Neuronal stem cell (in vitro differentiated cells): ENCODE measurements at regions not wholly inside any gene's neighbourhood (a gene's known extent, or its start where the extent isn't known, plus 50 kb on each side); places are given as distances from the start of the nearest gene placed in this dataset.

Experiments used
- DNase-seq: peaks from one replicate; pipeline ENCODE4 v3.0.0-alpha.2; 2013; ENCODE audit warnings: low spot score
- H2AFZ ChIP-seq: one replicate; pipeline ENCODE4 v1.6.1; 2013; ENCODE audit warnings: mild to moderate bottlenecking, low read length, inconsistent platforms
- H2AK5ac ChIP-seq: 2 replicates; pipeline ENCODE4 v1.6.1; 2013; ENCODE audit warnings: low read depth, mild to moderate bottlenecking, inconsistent platforms, low read length, moderate library complexity, mixed read lengths
- H2BK120ac ChIP-seq: 2 replicates; pipeline ENCODE4 v1.6.1; 2013; ENCODE audit warnings: low read depth, mild to moderate bottlenecking, inconsistent platforms, low read length, moderate library complexity, mixed read lengths
- H2BK12ac ChIP-seq: one replicate; pipeline ENCODE4 v1.6.1; 2013; ENCODE audit warnings: low read length, inconsistent platforms
- H2BK15ac ChIP-seq: 2 replicates; pipeline ENCODE4 v1.6.1; 2013; ENCODE audit warnings: mild to moderate bottlenecking, low read length, inconsistent platforms, mixed read lengths
- H2BK5ac ChIP-seq: one replicate; pipeline ENCODE4 v1.6.1; 2013; ENCODE audit warnings: inconsistent platforms, mild to moderate bottlenecking, low read length, moderate library complexity
- H3K14ac ChIP-seq: one replicate; pipeline ENCODE4 v1.6.1; 2013; ENCODE audit warnings: low read length, inconsistent platforms
- H3K18ac ChIP-seq: 2 replicates; pipeline ENCODE4 v1.6.1; 2013; ENCODE audit warnings: low read length, inconsistent platforms
- H3K23ac ChIP-seq: 2 replicates; pipeline ENCODE4 v1.6.1; 2013; ENCODE audit warnings: low read depth, mild to moderate bottlenecking, mixed read lengths, low read length, inconsistent platforms; ENCODE audit not compliant: poor library complexity
- H3K27ac ChIP-seq: replicated peaks from 3 replicates; pipeline ENCODE4 v1.5.1; 2013; ENCODE audit warnings: low read length, inconsistent platforms
- H3K27me3 ChIP-seq, 3 experiments: 2 replicates each; pipeline ENCODE4 v1.6.1; 2013; ENCODE audit warnings: low read length in 3 of 3, mild to moderate bottlenecking in 2 of 3, inconsistent platforms in 1 of 3, low read depth in 1 of 3, mixed read lengths in 1 of 3, moderate library complexity in 1 of 3; ENCODE audit not compliant: control insufficient read depth in 3 of 3, insufficient read depth in 3 of 3
- H3K36me3 ChIP-seq, 2 donors: replicated peaks in 1 of 2; 2 replicates each; pipeline ENCODE4 v1.6.1; 2013; ENCODE audit warnings: low read length in 2 of 2; ENCODE audit not compliant: control insufficient read depth in 2 of 2, insufficient read depth in 2 of 2
- H3K4ac ChIP-seq: 2 replicates; pipeline ENCODE4 v1.6.1; 2013; ENCODE audit warnings: inconsistent platforms, mild to moderate bottlenecking, low read length, moderate library complexity
- H3K4me1 ChIP-seq, 2 donors: 1 replicate in 1 of 2; 2 replicates in 1 of 2; pipeline ENCODE4 v1.6.1; 2013; ENCODE audit warnings: low read length in 2 of 2, low read depth in 1 of 2; ENCODE audit not compliant: control insufficient read depth in 2 of 2, insufficient read depth in 1 of 2
- H3K4me2 ChIP-seq: one replicate; pipeline ENCODE4 v1.6.1; 2013; ENCODE audit warnings: mild to moderate bottlenecking, low read length, inconsistent platforms; ENCODE audit not compliant: insufficient read depth, poor library complexity, severe bottlenecking
- H3K4me3 ChIP-seq, 2 donors: 2 replicates each; pipeline ENCODE4 v1.5.1; 2013; ENCODE audit warnings: low read length in 2 of 2, mild to moderate bottlenecking in 2 of 2, inconsistent platforms in 1 of 2, moderate library complexity in 1 of 2
- H3K79me1 ChIP-seq: one replicate; pipeline ENCODE4 v1.6.1; 2013; ENCODE audit warnings: low read depth, mild to moderate bottlenecking, inconsistent platforms, low read length, moderate library complexity
- H3K9ac ChIP-seq: one replicate; pipeline ENCODE4 v1.6.1; 2013; ENCODE audit warnings: mild to moderate bottlenecking, low read depth, low read length, inconsistent platforms; ENCODE audit not compliant: poor library complexity
- H3K9me3 ChIP-seq, 2 donors: replicated peaks in 1 of 2; 2 replicates each; pipeline versions ENCODE3 to v1.6.1; 2013; ENCODE audit warnings: low read length in 2 of 2, mild to moderate bottlenecking in 2 of 2, inconsistent platforms in 1 of 2, low read depth in 1 of 2, mixed read lengths in 1 of 2, moderate library complexity in 1 of 2; ENCODE audit not compliant: control insufficient read depth in 2 of 2, insufficient read depth in 1 of 2
- H4K8ac ChIP-seq: one replicate; pipeline ENCODE4 v1.6.1; 2013; ENCODE audit warnings: low read depth, mild to moderate bottlenecking, inconsistent platforms, low read length, moderate library complexity
- H4K91ac ChIP-seq: one replicate; pipeline ENCODE4 v1.6.1; 2013; ENCODE audit warnings: low read length, low read depth, mild to moderate bottlenecking, inconsistent platforms; ENCODE audit not compliant: poor library complexity
- WGBS, 2 donors: extraction: QIAGEN DNeasy Blood & Tissue Kit; methylation state at CpG; one replicate each; pipeline ENCODE4 v1.1.7; 2013; ENCODE audit warnings: missing lambda C conversion rate in 2 of 2, mixed read lengths in 1 of 2; ENCODE audit not compliant: insufficient read length in 2 of 2, insufficient replicate concordance in 1 of 2; ENCODE audit errors: extremely low coverage in 2 of 2; 5-methylcytosine and 5-hydroxymethylcytosine counted together

GRCh38 chr4:100290585-100290984 lies 100.3 kb upstream of the DDIT4L start:
- Histone ChIP-seq H3K4ac (no peak overlapping the region), H3K4me1 (peaks cover 0 to 7% of the 10 kb centered on the region in 2 donors), H3K36me3 (no peaks in the 10 kb centered on the region), H3K4me2 (no peak overlapping the region), H4K91ac (no peak overlapping the region), H3K27me3 (no peaks in the 10 kb centered on the region), H2BK12ac (no peak overlapping the region), H2AFZ (no peak overlapping the region), H3K14ac (no peak overlapping the region), H3K9ac (no peak overlapping the region), H2BK5ac (no peak overlapping the region), H4K8ac (no peak overlapping the region), H3K4me3 (no peak overlapping the region), H3K79me1 (no peaks in the 10 kb centered on the region), H3K23ac (no peak overlapping the region), H2AK5ac (no peak overlapping the region), H3K18ac (no peak overlapping the region), H3K9me3 (no peaks in the 10 kb centered on the region), H2BK15ac (no peak overlapping the region), H3K27ac (no peak overlapping the region), H2BK120ac (no peak overlapping the region)
- no CpG with 5 or more reads among the region's 2 CpGs for WGBS, 2 donors
- no peak for DNase-seq

- Histone ChIP-seq H3K9me3 (no peaks in the 10 kb centered on the region), H3K23ac (no peak overlapping the region), H3K36me3 (no peaks in the 10 kb centered on the region), H3K4me1 (peaks cover 0 to 7% of the 10 kb centered on the region in 2 donors), H3K4me3 (no peak overlapping the region), H2BK15ac (no peak overlapping the region), H3K4me2 (no peak overlapping the region), H2AK5ac (no peak overlapping the region), H2BK12ac (no peak overlapping the region), H3K14ac (no peak overlapping the region), H4K91ac (no peak overlapping the region), H3K4ac (no peak overlapping the region), H2BK5ac (no peak overlapping the region), H3K27ac (no peak overlapping the region), H4K8ac (no peak overlapping the region), H3K27me3 (no peaks in the 10 kb centered on the region), H3K9ac (no peak overlapping the region), H2AFZ (no peak overlapping the region), H3K18ac (no peak overlapping the region), H3K79me1 (no peaks in the 10 kb centered on the region), H2BK120ac (no peak overlapping the region)
- no peak for DNase-seq
- no CpG with 5 or more reads among the region's 1 CpG for WGBS, 2 donors
These were observed 99.7 kb upstream of the DDIT4L start for GRCh38 chr4:100289946-100290345.

GRCh38 chr4:100289530-100289888 lies 99.2 kb upstream of the DDIT4L start:
- no peak overlapping the region for H3K18ac ChIP-seq
- WGBS, 2 donors = no CpG with 5 or more reads among the region's 1 CpG
- no peak overlapping the region for H3K4me3 ChIP-seq
- no peak overlapping the region for H2BK5ac ChIP-seq
- no peak overlapping the region for H3K23ac ChIP-seq
- H3K36me3 ChIP-seq = no peaks in the 10 kb centered on the region
- H3K27me3 ChIP-seq = no peaks in the 10 kb centered on the region
- H2AK5ac ChIP-seq = no peak overlapping the region
- H3K4me1 ChIP-seq = peaks cover 0 to 7% of the 10 kb centered on the region in 2 donors
- no peak overlapping the region for H2BK15ac ChIP-seq
- no peak overlapping the region for H2BK120ac ChIP-seq
- no peak overlapping the region for H3K9ac ChIP-seq
- H3K14ac ChIP-seq = no peak overlapping the region
- no peaks in the 10 kb centered on the region for H3K79me1 ChIP-seq
- H3K4ac ChIP-seq = no peak overlapping the region
- no peak overlapping the region for H2BK12ac ChIP-seq
- H2AFZ ChIP-seq = no peak overlapping the region
- H3K4me2 ChIP-seq = no peak overlapping the region
- DNase-seq = no peak
- H3K27ac ChIP-seq = no peak overlapping the region
- H4K8ac ChIP-seq = no peak overlapping the region
- no peak overlapping the region for H4K91ac ChIP-seq
- no peaks in the 10 kb centered on the region for H3K9me3 ChIP-seq

GRCh38 chr4:100288811-100289529 lies 98.7 kb upstream of the DDIT4L start:
- Histone ChIP-seq H3K23ac (no peak overlapping the region), H3K36me3 (no peaks in the 10 kb centered on the region), H2BK5ac (no peak overlapping the region), H3K4me1 (peaks cover 0 to 7% of the 10 kb centered on the region in 2 donors), H2BK12ac (no peak overlapping the region), H4K91ac (no peak overlapping the region), H3K4ac (no peak overlapping the region), H3K27ac (no peak overlapping the region), H2BK15ac (no peak overlapping the region), H3K9me3 (no peaks in the 10 kb centered on the region), H3K9ac (no peak overlapping the region), H2AK5ac (no peak overlapping the region), H3K4me2 (no peak overlapping the region), H3K14ac (no peak overlapping the region), H2BK120ac (no peak overlapping the region), H3K4me3 (no peak overlapping the region), H3K18ac (no peak overlapping the region), H2AFZ (no peak overlapping the region), H3K27me3 (no peaks in the 10 kb centered on the region), H4K8ac (no peak overlapping the region), H3K79me1 (no peaks in the 10 kb centered on the region)
- no CpG with 5 or more reads among the region's 5 CpGs for WGBS, 2 donors
- DNase-seq = no peak
